ENCODE measurements at regions not wholly inside any gene's neighbourhood (a gene's known extent, or its start where the extent isn't known, plus 50 kb on each side); places are given as distances from the start of the nearest gene placed in this dataset.

DNA sequence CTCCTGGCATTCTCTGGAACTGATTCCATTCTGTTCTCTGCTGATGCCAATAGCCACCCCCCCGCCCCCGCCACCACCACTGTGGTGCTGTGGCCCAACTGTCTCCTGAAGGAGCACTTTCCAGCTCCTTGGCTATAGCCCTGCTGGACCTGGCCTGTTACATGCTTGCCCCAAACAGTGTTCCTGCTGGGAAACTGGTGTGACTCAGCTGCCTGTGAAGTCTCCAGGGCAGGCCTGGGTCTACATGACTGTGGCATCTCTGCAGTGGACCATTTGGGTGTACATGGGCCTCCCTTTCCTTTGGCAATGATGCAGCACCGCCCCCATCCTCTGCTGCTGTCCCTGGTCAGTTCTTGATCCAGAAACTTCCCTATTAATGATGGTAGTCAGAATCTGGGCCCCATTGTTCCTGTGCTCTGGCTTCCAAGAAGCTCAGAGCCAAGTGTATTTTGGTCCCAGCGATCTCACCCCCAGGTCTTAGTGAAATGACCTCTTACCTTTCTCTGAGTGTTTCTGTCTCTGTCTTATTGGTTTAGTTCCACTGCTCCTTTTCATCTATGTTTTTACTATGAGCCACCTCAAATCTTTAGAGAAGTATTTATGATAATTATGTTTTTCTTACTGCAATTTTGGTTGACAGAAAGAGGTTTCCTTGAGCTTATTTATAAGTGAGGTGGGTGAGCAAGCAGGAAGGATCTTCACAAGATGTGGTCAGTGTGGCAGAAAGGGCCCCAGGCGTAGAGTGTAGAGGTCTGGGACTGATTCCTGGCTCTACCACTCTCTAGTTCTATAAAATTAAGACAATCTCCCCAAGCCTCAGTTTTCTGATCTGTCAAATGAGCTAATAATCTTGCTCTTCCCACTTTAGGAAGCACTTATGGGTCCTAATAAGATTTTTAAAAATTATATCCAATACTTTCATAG is 210.7 kb upstream of the EOLA2 start:
- TF ChIP-seq HNF4G (IDR thresholded peaks at IDR 0.05) (no peak), JUND (IDR thresholded peaks at IDR 0.05) (no peak), YY1 (IDR thresholded peaks at IDR 0.05) (no peak), FOXA1 (IDR thresholded peaks at IDR 0.05) (no peak), RXRA (IDR thresholded peaks at IDR 0.05) (no peak), HNF4A (conservative IDR thresholded peaks at IDR 0.05) (no peak), RAD21 (IDR thresholded peaks at IDR 0.05) (no peak), EGR1 (IDR thresholded peaks at IDR 0.05; ENCODE audit: low read depth in 2 of 2) (no peak), GABPA (IDR thresholded peaks at IDR 0.05 in 1 of 2, conservative IDR thresholded peaks at IDR 0.05 in 1 of 2) (no peak), SP1 (IDR thresholded peaks at IDR 0.05) (no peak), TAF1 (conservative IDR thresholded peaks at IDR 0.05) (no peak), NR2F2 (IDR thresholded peaks at IDR 0.05) (no peak), FOXA2 (IDR thresholded peaks at IDR 0.05) (no peak)
- TF ChIP-seq, protein P1, sequence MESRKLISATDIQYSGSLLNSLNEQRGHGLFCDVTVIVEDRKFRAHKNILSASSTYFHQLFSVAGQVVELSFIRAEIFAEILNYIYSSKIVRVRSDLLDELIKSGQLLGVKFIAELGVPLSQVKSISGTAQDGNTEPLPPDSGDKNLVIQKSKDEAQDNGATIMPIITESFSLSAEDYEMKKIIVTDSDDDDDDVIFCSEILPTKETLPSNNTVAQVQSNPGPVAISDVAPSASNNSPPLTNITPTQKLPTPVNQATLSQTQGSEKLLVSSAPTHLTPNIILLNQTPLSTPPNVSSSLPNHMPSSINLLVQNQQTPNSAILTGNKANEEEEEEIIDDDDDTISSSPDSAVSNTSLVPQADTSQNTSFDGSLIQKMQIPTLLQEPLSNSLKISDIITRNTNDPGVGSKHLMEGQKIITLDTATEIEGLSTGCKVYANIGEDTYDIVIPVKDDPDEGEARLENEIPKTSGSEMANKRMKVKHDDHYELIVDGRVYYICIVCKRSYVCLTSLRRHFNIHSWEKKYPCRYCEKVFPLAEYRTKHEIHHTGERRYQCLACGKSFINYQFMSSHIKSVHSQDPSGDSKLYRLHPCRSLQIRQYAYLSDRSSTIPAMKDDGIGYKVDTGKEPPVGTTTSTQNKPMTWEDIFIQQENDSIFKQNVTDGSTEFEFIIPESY (IDR thresholded peaks at IDR 0.05): no peak
- TF ChIP-seq, protein P2, sequence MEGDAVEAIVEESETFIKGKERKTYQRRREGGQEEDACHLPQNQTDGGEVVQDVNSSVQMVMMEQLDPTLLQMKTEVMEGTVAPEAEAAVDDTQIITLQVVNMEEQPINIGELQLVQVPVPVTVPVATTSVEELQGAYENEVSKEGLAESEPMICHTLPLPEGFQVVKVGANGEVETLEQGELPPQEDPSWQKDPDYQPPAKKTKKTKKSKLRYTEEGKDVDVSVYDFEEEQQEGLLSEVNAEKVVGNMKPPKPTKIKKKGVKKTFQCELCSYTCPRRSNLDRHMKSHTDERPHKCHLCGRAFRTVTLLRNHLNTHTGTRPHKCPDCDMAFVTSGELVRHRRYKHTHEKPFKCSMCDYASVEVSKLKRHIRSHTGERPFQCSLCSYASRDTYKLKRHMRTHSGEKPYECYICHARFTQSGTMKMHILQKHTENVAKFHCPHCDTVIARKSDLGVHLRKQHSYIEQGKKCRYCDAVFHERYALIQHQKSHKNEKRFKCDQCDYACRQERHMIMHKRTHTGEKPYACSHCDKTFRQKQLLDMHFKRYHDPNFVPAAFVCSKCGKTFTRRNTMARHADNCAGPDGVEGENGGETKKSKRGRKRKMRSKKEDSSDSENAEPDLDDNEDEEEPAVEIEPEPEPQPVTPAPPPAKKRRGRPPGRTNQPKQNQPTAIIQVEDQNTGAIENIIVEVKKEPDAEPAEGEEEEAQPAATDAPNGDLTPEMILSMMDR (IDR thresholded peaks at IDR 0.05; ENCODE audit: low read depth, low read length, missing input control): no peak
- TF ChIP-seq, protein P3, sequence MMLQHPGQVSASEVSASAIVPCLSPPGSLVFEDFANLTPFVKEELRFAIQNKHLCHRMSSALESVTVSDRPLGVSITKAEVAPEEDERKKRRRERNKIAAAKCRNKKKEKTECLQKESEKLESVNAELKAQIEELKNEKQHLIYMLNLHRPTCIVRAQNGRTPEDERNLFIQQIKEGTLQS (IDR thresholded peaks at IDR 0.05): no peak
- TF ChIP-seq, protein P4, sequence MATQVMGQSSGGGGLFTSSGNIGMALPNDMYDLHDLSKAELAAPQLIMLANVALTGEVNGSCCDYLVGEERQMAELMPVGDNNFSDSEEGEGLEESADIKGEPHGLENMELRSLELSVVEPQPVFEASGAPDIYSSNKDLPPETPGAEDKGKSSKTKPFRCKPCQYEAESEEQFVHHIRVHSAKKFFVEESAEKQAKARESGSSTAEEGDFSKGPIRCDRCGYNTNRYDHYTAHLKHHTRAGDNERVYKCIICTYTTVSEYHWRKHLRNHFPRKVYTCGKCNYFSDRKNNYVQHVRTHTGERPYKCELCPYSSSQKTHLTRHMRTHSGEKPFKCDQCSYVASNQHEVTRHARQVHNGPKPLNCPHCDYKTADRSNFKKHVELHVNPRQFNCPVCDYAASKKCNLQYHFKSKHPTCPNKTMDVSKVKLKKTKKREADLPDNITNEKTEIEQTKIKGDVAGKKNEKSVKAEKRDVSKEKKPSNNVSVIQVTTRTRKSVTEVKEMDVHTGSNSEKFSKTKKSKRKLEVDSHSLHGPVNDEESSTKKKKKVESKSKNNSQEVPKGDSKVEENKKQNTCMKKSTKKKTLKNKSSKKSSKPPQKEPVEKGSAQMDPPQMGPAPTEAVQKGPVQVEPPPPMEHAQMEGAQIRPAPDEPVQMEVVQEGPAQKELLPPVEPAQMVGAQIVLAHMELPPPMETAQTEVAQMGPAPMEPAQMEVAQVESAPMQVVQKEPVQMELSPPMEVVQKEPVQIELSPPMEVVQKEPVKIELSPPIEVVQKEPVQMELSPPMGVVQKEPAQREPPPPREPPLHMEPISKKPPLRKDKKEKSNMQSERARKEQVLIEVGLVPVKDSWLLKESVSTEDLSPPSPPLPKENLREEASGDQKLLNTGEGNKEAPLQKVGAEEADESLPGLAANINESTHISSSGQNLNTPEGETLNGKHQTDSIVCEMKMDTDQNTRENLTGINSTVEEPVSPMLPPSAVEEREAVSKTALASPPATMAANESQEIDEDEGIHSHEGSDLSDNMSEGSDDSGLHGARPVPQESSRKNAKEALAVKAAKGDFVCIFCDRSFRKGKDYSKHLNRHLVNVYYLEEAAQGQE (IDR thresholded peaks at IDR 0.05): no peak
- TF ChIP-seq, protein P5, sequence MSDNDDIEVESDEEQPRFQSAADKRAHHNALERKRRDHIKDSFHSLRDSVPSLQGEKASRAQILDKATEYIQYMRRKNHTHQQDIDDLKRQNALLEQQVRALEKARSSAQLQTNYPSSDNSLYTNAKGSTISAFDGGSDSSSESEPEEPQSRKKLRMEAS (IDR thresholded peaks at IDR 0.05): no peak
- DNase-seq (ENCODE audit: low spot score): no peak
- Histone ChIP-seq H3K27ac (ENCODE audit: low read depth in 1 of 2, low read length in 2 of 2) (no peak overlapping the region), H3K9ac (ENCODE audit: low read depth in 1 of 2, low read length in 2 of 2) (no peak overlapping the region), H3K4me1 (ENCODE audit: control insufficient read depth in 4 of 4, insufficient read depth in 4 of 4, low read length in 3 of 4) (no peaks in the 10 kb centered on the region), H3K27me3 (ENCODE audit: control insufficient read depth in 4 of 4, insufficient read depth in 4 of 4, low read length in 3 of 4) (no peaks in the 10 kb centered on the region), H3K36me3 (ENCODE audit: control insufficient read depth in 4 of 4, insufficient read depth in 3 of 4, low read depth in 1 of 4, low read length in 3 of 4) (no peaks in the 10 kb centered on the region), H3K4me3 (ENCODE audit: low read depth in 1 of 3, low read length in 3 of 3) (no peak overlapping the region), H3K9me3 (ENCODE audit: control insufficient read depth in 4 of 4, low read length in 3 of 4) (no peaks in the 10 kb centered on the region)
- 74% methylated on average over 5 of the region's 5 CpGs for WGBS
